ENCODE measurements at regions not wholly inside any gene's neighbourhood (a gene's known extent, or its start where the extent isn't known, plus 50 kb on each side); places are given as distances from the start of the nearest gene placed in this dataset.

GRCh38 chr4:86506591-86506990 lies 87.5 kb upstream of the PTPN13 start:
- Histone ChIP-seq H4K91ac (ENCODE audit: insufficient read length, low read depth, low read length) (no peak overlapping the region), H4K20me1 (ENCODE audit: control insufficient read depth, insufficient read depth, insufficient read length) (no peaks in the 10 kb centered on the region), H3K9ac (ENCODE audit: extremely low read depth, insufficient read length, low read length) (no peak overlapping the region), H2BK15ac (ENCODE audit: low read depth, low read length) (no peak overlapping the region), H3K4me2 (ENCODE audit: insufficient read depth, insufficient read length, low read length) (no peak overlapping the region), H3K14ac (ENCODE audit: insufficient read depth, low read length) (no peak overlapping the region), H2BK5ac (ENCODE audit: insufficient read length, low read length) (no peak overlapping the region), H3K27me3 (ENCODE audit: insufficient read depth, low read length) (no peaks in the 10 kb centered on the region), H3T11ph (ENCODE audit: low read length) (no peak overlapping the region), H3K27ac (ENCODE audit: insufficient read length, low read depth, low read length) (no peak overlapping the region), H3K4ac (ENCODE audit: low read depth, low read length) (no peak overlapping the region), H3K23ac (ENCODE audit: insufficient read length, low read depth, low read length) (no peak overlapping the region), H4K8ac (replicated peaks; ENCODE audit: insufficient read length, low read depth, low read length) (no peak overlapping the region), H2BK20ac (ENCODE audit: low read depth, low read length, poor library complexity, severe bottlenecking) (no peak overlapping the region), H3K18ac (ENCODE audit: insufficient read length, low read depth, low read length) (no peak overlapping the region), H3K79me2 (ENCODE audit: insufficient read depth, low read length) (no peaks in the 10 kb centered on the region), H3K79me1 (ENCODE audit: insufficient read depth, low read depth, low read length, poor library complexity, severe bottlenecking) (no peaks in the 10 kb centered on the region), H3K56ac (ENCODE audit: insufficient read length, low read depth, low read length) (no peak overlapping the region), H2AFZ (ENCODE audit: low read length) (peak overlapping the region; percentile 29), H3K23me2 (ENCODE audit: insufficient read length, low read depth, low read length, poor library complexity, severe bottlenecking) (no peaks in the 10 kb centered on the region), H2BK120ac (ENCODE audit: low read depth, low read length, poor library complexity, severe bottlenecking) (no peak overlapping the region), H3K4me1 (ENCODE audit: insufficient read depth, low read length) (peaks cover 2% of the 10 kb centered on the region; the same call in 1 of the 2 replicates), H4K5ac (ENCODE audit: insufficient read length, low read depth, low read length) (no peak overlapping the region), H3K9me3 (ENCODE audit: control insufficient read depth, low read depth, low read length) (no peaks in the 10 kb centered on the region), H2BK12ac (ENCODE audit: insufficient read length, low read depth, low read length) (no peak overlapping the region), H2AK5ac (ENCODE audit: insufficient read length, low read length) (no peak overlapping the region)
- no peak for TF ChIP-seq CTCF (conservative IDR thresholded peaks at IDR 0.05)
- H3K27me3 Mint-ChIP-seq (ENCODE audit: low read depth), result no peaks in the 10 kb centered on the region
- H3K9me3 Mint-ChIP-seq, result no peaks in the 10 kb centered on the region; a peak in 1 of 5 replicates
- peaks cover 0 to 2% (median 0%) of the 10 kb centered on the region in 3 experiments; a peak in 2 of 7 replicates for H3K36me3 Mint-ChIP-seq (ENCODE audit: insufficient read depth in 1 of 3, low read depth in 3 of 3)
- H3K4me1 Mint-ChIP-seq, result peaks cover 29 to 44% of the 10 kb centered on the region in 2 experiments
- no peak for DNase-seq
- no peak overlapping the region for H3K4me3 Mint-ChIP-seq
- H3K27ac Mint-ChIP-seq, result peak overlapping the region; percentile 2 to 77 (median 58); a peak in 6 of 7 replicates
- no CpG with 5 or more reads among the region's 1 CpG for WGBS (ENCODE audit: extremely low coverage, insufficient read length, low lambda C conversion rate)

Measured in H9 (cell line).